K562 (cell line): ENCODE measurements at regions not wholly inside any gene's neighbourhood (a gene's known extent, or its start where the extent isn't known, plus 50 kb on each side); places are given as distances from the start of the nearest gene placed in this dataset.

Experiments
- MBD2 ChIP-seq: sonication (generic); IDR thresholded peaks from 2 replicates; pipeline ENCODE4 v1.6.1; 2016; ENCODE audit warnings: low read depth, borderline replicate concordance
- MTA1 ChIP-seq: fragments of 450-650 bp; IDR thresholded peaks from 2 replicates; pipeline ENCODE4 v1.6.1; 2017; ENCODE audit warnings: borderline replicate concordance
- SMC3 ChIP-seq: conservative IDR thresholded peaks from 2 replicates; pipeline ENCODE4 v1.6.1; 2011; ENCODE audit warnings: low read depth, low read length, improper control_type of control experiment; ENCODE audit not compliant: insufficient read depth
- TRIM28 ChIP-seq: fragments of 450-650 bp; IDR thresholded peaks from 2 replicates; pipeline ENCODE4 v1.6.1; 2017
- ZFP30 ChIP-seq: fragments of 250-450 bp; sonication (Bioruptor Pico); IDR thresholded peaks from 2 replicates; pipeline ENCODE4 v1.8.0; 2022; ENCODE audit warnings: moderate library complexity, mild to moderate bottlenecking, inconsistent platforms, borderline replicate concordance
- ZNF175 ChIP-seq: fragments of 200-800 bp; sonication (Bioruptor generic); IDR thresholded peaks from 2 replicates; pipeline ENCODE4 v1.6.1; 2016; ENCODE audit warnings: low read depth, mild to moderate bottlenecking, missing genetic modification characterization, missing compliant biosample characterization
- ZNF589 ChIP-seq: fragments of 200-800 bp; sonication (Bioruptor generic); IDR thresholded peaks from 2 replicates; pipeline ENCODE4 v1.6.1; 2016; ENCODE audit warnings: low read depth, missing genetic modification characterization, missing compliant biosample characterization
- TF ChIP-seq, protein P1 (sequence below): fragments of 200-600 bp; sonication (generic); IDR thresholded peaks from one replicate; pipeline ENCODE4 v1.6.1; 2012; ENCODE audit warnings: mild to moderate bottlenecking, low read depth, low read length, inconsistent platforms

DNA sequence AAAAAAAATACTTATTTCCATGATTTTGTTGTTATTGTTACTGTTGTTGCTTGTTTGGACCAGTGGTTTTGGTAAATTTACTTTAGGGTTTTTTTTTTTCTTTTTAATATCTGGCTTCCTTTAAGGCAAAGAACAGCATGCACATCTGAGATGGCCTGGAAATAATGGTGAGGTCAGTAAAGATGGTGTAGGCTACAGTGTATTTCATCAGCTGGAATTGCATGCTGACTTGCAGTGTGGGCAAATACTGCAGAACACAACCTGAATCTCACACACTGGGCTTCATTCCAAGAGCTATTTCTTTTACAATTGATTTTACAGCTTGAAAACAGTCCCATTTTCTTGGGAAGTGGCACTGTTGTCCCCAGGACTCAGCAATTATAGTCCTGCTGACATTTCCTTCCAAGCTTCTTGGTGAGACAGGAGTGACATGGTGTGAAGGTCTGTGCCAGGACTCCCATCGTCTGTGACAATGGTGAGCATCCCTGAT lies 376.1 kb upstream of the SOX11 start (continued):
- TF ChIP-seq, protein P1, sequence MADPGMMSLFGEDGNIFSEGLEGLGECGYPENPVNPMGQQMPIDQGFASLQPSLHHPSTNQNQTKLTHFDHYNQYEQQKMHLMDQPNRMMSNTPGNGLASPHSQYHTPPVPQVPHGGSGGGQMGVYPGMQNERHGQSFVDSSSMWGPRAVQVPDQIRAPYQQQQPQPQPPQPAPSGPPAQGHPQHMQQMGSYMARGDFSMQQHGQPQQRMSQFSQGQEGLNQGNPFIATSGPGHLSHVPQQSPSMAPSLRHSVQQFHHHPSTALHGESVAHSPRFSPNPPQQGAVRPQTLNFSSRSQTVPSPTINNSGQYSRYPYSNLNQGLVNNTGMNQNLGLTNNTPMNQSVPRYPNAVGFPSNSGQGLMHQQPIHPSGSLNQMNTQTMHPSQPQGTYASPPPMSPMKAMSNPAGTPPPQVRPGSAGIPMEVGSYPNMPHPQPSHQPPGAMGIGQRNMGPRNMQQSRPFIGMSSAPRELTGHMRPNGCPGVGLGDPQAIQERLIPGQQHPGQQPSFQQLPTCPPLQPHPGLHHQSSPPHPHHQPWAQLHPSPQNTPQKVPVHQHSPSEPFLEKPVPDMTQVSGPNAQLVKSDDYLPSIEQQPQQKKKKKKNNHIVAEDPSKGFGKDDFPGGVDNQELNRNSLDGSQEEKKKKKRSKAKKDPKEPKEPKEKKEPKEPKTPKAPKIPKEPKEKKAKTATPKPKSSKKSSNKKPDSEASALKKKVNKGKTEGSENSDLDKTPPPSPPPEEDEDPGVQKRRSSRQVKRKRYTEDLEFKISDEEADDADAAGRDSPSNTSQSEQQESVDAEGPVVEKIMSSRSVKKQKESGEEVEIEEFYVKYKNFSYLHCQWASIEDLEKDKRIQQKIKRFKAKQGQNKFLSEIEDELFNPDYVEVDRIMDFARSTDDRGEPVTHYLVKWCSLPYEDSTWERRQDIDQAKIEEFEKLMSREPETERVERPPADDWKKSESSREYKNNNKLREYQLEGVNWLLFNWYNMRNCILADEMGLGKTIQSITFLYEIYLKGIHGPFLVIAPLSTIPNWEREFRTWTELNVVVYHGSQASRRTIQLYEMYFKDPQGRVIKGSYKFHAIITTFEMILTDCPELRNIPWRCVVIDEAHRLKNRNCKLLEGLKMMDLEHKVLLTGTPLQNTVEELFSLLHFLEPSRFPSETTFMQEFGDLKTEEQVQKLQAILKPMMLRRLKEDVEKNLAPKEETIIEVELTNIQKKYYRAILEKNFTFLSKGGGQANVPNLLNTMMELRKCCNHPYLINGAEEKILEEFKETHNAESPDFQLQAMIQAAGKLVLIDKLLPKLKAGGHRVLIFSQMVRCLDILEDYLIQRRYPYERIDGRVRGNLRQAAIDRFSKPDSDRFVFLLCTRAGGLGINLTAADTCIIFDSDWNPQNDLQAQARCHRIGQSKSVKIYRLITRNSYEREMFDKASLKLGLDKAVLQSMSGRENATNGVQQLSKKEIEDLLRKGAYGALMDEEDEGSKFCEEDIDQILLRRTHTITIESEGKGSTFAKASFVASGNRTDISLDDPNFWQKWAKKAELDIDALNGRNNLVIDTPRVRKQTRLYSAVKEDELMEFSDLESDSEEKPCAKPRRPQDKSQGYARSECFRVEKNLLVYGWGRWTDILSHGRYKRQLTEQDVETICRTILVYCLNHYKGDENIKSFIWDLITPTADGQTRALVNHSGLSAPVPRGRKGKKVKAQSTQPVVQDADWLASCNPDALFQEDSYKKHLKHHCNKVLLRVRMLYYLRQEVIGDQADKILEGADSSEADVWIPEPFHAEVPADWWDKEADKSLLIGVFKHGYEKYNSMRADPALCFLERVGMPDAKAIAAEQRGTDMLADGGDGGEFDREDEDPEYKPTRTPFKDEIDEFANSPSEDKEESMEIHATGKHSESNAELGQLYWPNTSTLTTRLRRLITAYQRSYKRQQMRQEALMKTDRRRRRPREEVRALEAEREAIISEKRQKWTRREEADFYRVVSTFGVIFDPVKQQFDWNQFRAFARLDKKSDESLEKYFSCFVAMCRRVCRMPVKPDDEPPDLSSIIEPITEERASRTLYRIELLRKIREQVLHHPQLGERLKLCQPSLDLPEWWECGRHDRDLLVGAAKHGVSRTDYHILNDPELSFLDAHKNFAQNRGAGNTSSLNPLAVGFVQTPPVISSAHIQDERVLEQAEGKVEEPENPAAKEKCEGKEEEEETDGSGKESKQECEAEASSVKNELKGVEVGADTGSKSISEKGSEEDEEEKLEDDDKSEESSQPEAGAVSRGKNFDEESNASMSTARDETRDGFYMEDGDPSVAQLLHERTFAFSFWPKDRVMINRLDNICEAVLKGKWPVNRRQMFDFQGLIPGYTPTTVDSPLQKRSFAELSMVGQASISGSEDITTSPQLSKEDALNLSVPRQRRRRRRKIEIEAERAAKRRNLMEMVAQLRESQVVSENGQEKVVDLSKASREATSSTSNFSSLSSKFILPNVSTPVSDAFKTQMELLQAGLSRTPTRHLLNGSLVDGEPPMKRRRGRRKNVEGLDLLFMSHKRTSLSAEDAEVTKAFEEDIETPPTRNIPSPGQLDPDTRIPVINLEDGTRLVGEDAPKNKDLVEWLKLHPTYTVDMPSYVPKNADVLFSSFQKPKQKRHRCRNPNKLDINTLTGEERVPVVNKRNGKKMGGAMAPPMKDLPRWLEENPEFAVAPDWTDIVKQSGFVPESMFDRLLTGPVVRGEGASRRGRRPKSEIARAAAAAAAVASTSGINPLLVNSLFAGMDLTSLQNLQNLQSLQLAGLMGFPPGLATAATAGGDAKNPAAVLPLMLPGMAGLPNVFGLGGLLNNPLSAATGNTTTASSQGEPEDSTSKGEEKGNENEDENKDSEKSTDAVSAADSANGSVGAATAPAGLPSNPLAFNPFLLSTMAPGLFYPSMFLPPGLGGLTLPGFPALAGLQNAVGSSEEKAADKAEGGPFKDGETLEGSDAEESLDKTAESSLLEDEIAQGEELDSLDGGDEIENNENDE = no peak
- TF ChIP-seq ZNF175 (CRISPR knock-in tag) (no peak), ZNF589 (CRISPR knock-in tag) (no peak), MTA1 (no peak), MBD2 (no peak), ZFP30 (CRISPR knock-in tag) (no peak), SMC3 (no peak), TRIM28 (no peak)
